Mesendoderm (in vitro differentiated cells): ENCODE measurements at regions not wholly inside any gene's neighbourhood (a gene's known extent, or its start where the extent isn't known, plus 50 kb on each side); places are given as distances from the start of the nearest gene placed in this dataset.
A peak's percentile ranks its signal among the peaks of the same experiment; 100 is the strongest.

Experiments used
- DNase-seq: peaks from one replicate; pipeline ENCODE4 v3.0.0; 2013
- H2AK5ac ChIP-seq: 2 replicates; pipeline ENCODE4 v1.6.1; 2013; ENCODE audit warnings: low read length, inconsistent platforms
- H2BK120ac ChIP-seq: 2 replicates; pipeline ENCODE4 v1.6.1; 2013; ENCODE audit warnings: low read depth, mild to moderate bottlenecking, low read length, moderate library complexity, mixed read lengths
- H2BK15ac ChIP-seq: replicated peaks from 2 replicates; pipeline ENCODE4 v1.6.1; 2013; ENCODE audit warnings: low read depth, mild to moderate bottlenecking, moderate library complexity
- H2BK5ac ChIP-seq: 2 replicates; pipeline ENCODE4 v1.6.1; 2013; ENCODE audit warnings: low read length, inconsistent platforms
- H3K18ac ChIP-seq: 2 replicates; pipeline ENCODE4 v1.6.1; 2013; ENCODE audit warnings: mild to moderate bottlenecking, low read length, mixed read lengths
- H3K23ac ChIP-seq: one replicate; pipeline ENCODE4 v1.6.1; 2013; ENCODE audit warnings: low read length
- H3K27ac ChIP-seq: 2 replicates; pipeline ENCODE4 v1.5.1; 2013; ENCODE audit warnings: low read depth, mild to moderate bottlenecking, inconsistent platforms, low read length, moderate library complexity
- H3K27me3 ChIP-seq: 2 replicates; pipeline ENCODE4 v1.6.1; 2013; ENCODE audit warnings: low read length, control low read depth, mild to moderate bottlenecking, inconsistent platforms; ENCODE audit not compliant: insufficient read depth, poor library complexity
- H3K36me3 ChIP-seq: 2 replicates; pipeline ENCODE4 v1.6.1; 2013; ENCODE audit warnings: low read length, inconsistent platforms; ENCODE audit not compliant: control insufficient read depth, insufficient read depth
- H3K4ac ChIP-seq: one replicate; pipeline ENCODE4 v1.6.1; 2013; ENCODE audit warnings: low read depth, mild to moderate bottlenecking, low read length, moderate library complexity
- H3K4me1 ChIP-seq: 2 replicates; pipeline ENCODE4 v1.6.1; 2013; ENCODE audit warnings: low read depth, low read length, inconsistent platforms; ENCODE audit not compliant: control insufficient read depth
- H3K4me2 ChIP-seq: 2 replicates; pipeline ENCODE4 v1.6.1; 2013; ENCODE audit warnings: low read length
- H3K4me3 ChIP-seq: 2 replicates; pipeline ENCODE4 v1.5.1; 2013; ENCODE audit warnings: mild to moderate bottlenecking, low read length
- H3K56ac ChIP-seq: one replicate; pipeline ENCODE4 v1.6.1; 2013; ENCODE audit warnings: low read length
- H3K79me1 ChIP-seq: 2 replicates; pipeline ENCODE4 v1.6.1; 2013; ENCODE audit warnings: low read length, inconsistent platforms
- H3K79me2 ChIP-seq: 2 replicates; pipeline ENCODE4 v1.6.1; 2013; ENCODE audit warnings: mild to moderate bottlenecking, low read length; ENCODE audit not compliant: control insufficient read depth, insufficient read depth
- H3K9ac ChIP-seq: 2 replicates; pipeline ENCODE4 v1.6.1; 2013; ENCODE audit warnings: low read length, inconsistent platforms
- H4K5ac ChIP-seq: one replicate; pipeline ENCODE4 v1.6.1; 2013; ENCODE audit warnings: low read length
- H4K8ac ChIP-seq: one replicate; pipeline ENCODE4 v1.6.1; 2013; ENCODE audit warnings: low read depth, mild to moderate bottlenecking, control low read depth, low read length, moderate library complexity
- WGBS: extraction: QIAGEN DNeasy Blood & Tissue Kit; methylation state at CpG from one replicate; pipeline ENCODE4 v1.1.7; 2013; ENCODE audit warnings: low lambda C conversion rate, missing lambda C conversion rate; ENCODE audit not compliant: insufficient coverage; ENCODE audit errors: extremely low coverage; 5-methylcytosine and 5-hydroxymethylcytosine counted together

GRCh38 chr3:80060664-80061063, 292.9 kb upstream of the ROBO1 start:
- Histone ChIP-seq H2BK15ac (no peak overlapping the region), H4K8ac (no peak overlapping the region), H3K4me1 (no peaks in the 10 kb centered on the region), H3K23ac (no peak overlapping the region), H3K4ac (no peak overlapping the region), H3K79me1 (no peaks in the 10 kb centered on the region), H3K18ac (no peak overlapping the region), H4K5ac (no peak overlapping the region), H3K36me3 (no peaks in the 10 kb centered on the region), H3K56ac (no peak overlapping the region), H3K9ac (no peak overlapping the region), H2AK5ac (no peak overlapping the region), H3K4me3 (no peak overlapping the region), H3K79me2 (no peaks in the 10 kb centered on the region), H2BK5ac (no peak overlapping the region), H3K4me2 (no peak overlapping the region), H3K27me3 (no peaks in the 10 kb centered on the region), H3K27ac (no peak overlapping the region), H2BK120ac (no peak overlapping the region)
- no peak for DNase-seq
- WGBS, result no CpG with 5 or more reads among the region's 1 CpG

DNA sequence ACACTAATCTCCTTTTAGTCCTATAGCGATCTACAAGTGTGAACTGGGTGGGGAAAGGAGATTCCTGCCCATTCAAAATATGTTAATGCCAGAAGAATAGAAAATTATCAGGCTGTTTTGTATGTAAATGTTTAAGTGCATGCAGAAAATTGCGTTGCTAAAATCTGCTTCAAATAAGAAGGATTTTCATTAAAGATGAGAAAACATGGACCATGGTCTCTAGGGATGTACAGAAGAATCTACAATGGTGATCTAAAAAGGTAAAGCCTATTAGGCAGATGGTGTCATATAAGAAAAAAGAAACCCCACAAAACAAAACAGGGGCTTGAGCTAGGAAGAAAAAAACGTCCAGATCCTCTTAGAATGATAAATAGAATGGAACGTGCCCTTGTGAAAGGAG, 287.5 kb upstream of the ROBO1 start:
- Histone ChIP-seq H3K9ac (no peak overlapping the region), H2BK120ac (no peak overlapping the region), H4K5ac (no peak overlapping the region), H3K79me2 (no peaks in the 10 kb centered on the region), H4K8ac (no peak overlapping the region), H3K4ac (no peak overlapping the region), H3K4me1 (no peaks in the 10 kb centered on the region), H2AK5ac (no peak overlapping the region), H3K23ac (no peak overlapping the region), H3K56ac (no peak overlapping the region), H3K18ac (no peak overlapping the region), H2BK15ac (no peak overlapping the region), H3K4me3 (no peak overlapping the region), H3K27ac (no peak overlapping the region), H3K4me2 (no peak overlapping the region), H3K79me1 (no peaks in the 10 kb centered on the region), H3K36me3 (no peaks in the 10 kb centered on the region), H2BK5ac (no peak overlapping the region), H3K27me3 (no peaks in the 10 kb centered on the region)
- peak; percentile 36 for DNase-seq
- WGBS, result no CpG with 5 or more reads among the region's 4 CpGs

DNA sequence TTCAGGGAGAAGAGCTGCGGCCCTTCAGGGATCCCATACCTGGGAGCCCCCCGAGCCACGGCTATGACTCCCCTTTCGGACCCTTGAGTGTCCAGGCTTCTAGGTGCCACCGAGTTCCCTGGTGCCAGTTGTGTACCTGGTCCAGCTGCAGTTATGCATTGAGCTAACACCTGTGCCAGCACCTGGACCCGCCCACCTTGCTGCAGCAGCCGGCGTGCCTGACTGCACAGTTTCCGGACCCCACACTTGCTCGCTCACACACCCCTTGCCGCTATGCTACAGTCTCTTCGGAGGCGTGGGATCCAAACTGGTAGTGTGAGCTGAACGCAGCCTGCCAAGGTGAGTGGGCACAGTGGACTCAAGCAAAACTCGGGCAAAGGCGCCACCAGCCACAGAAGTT, 284.5 kb upstream of the ROBO1 start:
- WGBS, result no CpG with 5 or more reads among the region's 16 CpGs

GRCh38 chr3:80051602-80051962, 283.8 kb upstream of the ROBO1 start:
- Histone ChIP-seq H3K56ac (no peak overlapping the region), H2BK120ac (no peak overlapping the region), H3K79me2 (no peaks in the 10 kb centered on the region), H4K5ac (no peak overlapping the region), H3K27me3 (no peaks in the 10 kb centered on the region), H3K18ac (no peak overlapping the region), H2BK15ac (no peak overlapping the region), H2AK5ac (no peak overlapping the region), H4K8ac (no peak overlapping the region), H3K23ac (no peak overlapping the region), H2BK5ac (no peak overlapping the region), H3K9ac (no peak overlapping the region), H3K36me3 (no peaks in the 10 kb centered on the region), H3K4me2 (no peak overlapping the region), H3K4ac (no peak overlapping the region), H3K4me1 (no peaks in the 10 kb centered on the region), H3K79me1 (no peaks in the 10 kb centered on the region), H3K4me3 (no peak overlapping the region), H3K27ac (no peak overlapping the region)
- WGBS, result no CpG with 5 or more reads among the region's 7 CpGs
- no peak for DNase-seq

More for the DNA sequence above, 284.5 kb upstream of the ROBO1 start:
- no peaks in the 10 kb centered on the region for H3K4me1 ChIP-seq
- no peak overlapping the region for H3K4me3 ChIP-seq
- H3K27ac ChIP-seq, result no peak overlapping the region
- no peak overlapping the region for H3K56ac ChIP-seq
- H3K36me3 ChIP-seq, result no peaks in the 10 kb centered on the region
- no peaks in the 10 kb centered on the region for H3K79me1 ChIP-seq
- H2BK15ac ChIP-seq, result no peak overlapping the region
- no peak overlapping the region for H2BK5ac ChIP-seq
- H3K27me3 ChIP-seq, result no peaks in the 10 kb centered on the region
- H2BK120ac ChIP-seq, result no peak overlapping the region
- H3K23ac ChIP-seq, result no peak overlapping the region
- no peaks in the 10 kb centered on the region for H3K79me2 ChIP-seq
- no peak overlapping the region for H3K9ac ChIP-seq
- DNase-seq, result no peak
- H4K5ac ChIP-seq, result no peak overlapping the region
- H4K8ac ChIP-seq, result no peak overlapping the region
- no peak overlapping the region for H2AK5ac ChIP-seq
- H3K4ac ChIP-seq, result no peak overlapping the region
- no peak overlapping the region for H3K18ac ChIP-seq
- no peak overlapping the region for H3K4me2 ChIP-seq

GRCh38 chr3:80050826-80051601, 283.2 kb upstream of the ROBO1 start:
- Histone ChIP-seq H3K18ac (no peak overlapping the region), H3K4me1 (no peaks in the 10 kb centered on the region), H4K5ac (no peak overlapping the region), H3K4me2 (no peak overlapping the region), H3K4me3 (no peak overlapping the region), H3K4ac (no peak overlapping the region), H3K36me3 (no peaks in the 10 kb centered on the region), H3K27me3 (no peaks in the 10 kb centered on the region), H3K79me1 (no peaks in the 10 kb centered on the region), H3K79me2 (no peaks in the 10 kb centered on the region), H4K8ac (no peak overlapping the region), H2BK120ac (no peak overlapping the region), H3K23ac (no peak overlapping the region), H3K27ac (no peak overlapping the region), H3K9ac (no peak overlapping the region), H2BK15ac (no peak overlapping the region), H2AK5ac (no peak overlapping the region), H2BK5ac (no peak overlapping the region), H3K56ac (no peak overlapping the region)
- WGBS, result no CpG with 5 or more reads among the region's 34 CpGs
- no peak for DNase-seq

- no peak overlapping the region for H3K9ac ChIP-seq
- no peak overlapping the region for H4K8ac ChIP-seq
- H3K56ac ChIP-seq, result no peak overlapping the region
- H3K23ac ChIP-seq, result no peak overlapping the region
- H2BK15ac ChIP-seq, result no peak overlapping the region
- peak; percentile 82 for DNase-seq
- WGBS, result no CpG with 5 or more reads among the region's 4 CpGs
- H3K18ac ChIP-seq, result no peak overlapping the region
- no peak overlapping the region for H2BK120ac ChIP-seq
- no peaks in the 10 kb centered on the region for H3K79me2 ChIP-seq
- no peak overlapping the region for H3K4me3 ChIP-seq
- no peak overlapping the region for H3K4me2 ChIP-seq
- H3K79me1 ChIP-seq, result no peaks in the 10 kb centered on the region
- H2AK5ac ChIP-seq, result no peak overlapping the region
- H3K27me3 ChIP-seq, result no peaks in the 10 kb centered on the region
- no peaks in the 10 kb centered on the region for H3K4me1 ChIP-seq
- no peak overlapping the region for H3K27ac ChIP-seq
- H2BK5ac ChIP-seq, result no peak overlapping the region
- H4K5ac ChIP-seq, result no peak overlapping the region
- no peaks in the 10 kb centered on the region for H3K36me3 ChIP-seq
- no peak overlapping the region for H3K4ac ChIP-seq
These were observed 275.4 kb upstream of the ROBO1 start for GRCh38 chr3:80043226-80043625.
